Inflammatory macrophage (primary cell): ENCODE measurements at regions not wholly inside any gene's neighbourhood (a gene's known extent, or its start where the extent isn't known, plus 50 kb on each side); places are given as distances from the start of the nearest gene placed in this dataset.
A peak's percentile ranks its signal among the peaks of the same experiment; 100 is the strongest.

Experiments
- DNase-seq, 2 donors: peaks; one replicate each; pipeline ENCODE4 v3.0.0-alpha.2; 2020 to 2022

DNA sequence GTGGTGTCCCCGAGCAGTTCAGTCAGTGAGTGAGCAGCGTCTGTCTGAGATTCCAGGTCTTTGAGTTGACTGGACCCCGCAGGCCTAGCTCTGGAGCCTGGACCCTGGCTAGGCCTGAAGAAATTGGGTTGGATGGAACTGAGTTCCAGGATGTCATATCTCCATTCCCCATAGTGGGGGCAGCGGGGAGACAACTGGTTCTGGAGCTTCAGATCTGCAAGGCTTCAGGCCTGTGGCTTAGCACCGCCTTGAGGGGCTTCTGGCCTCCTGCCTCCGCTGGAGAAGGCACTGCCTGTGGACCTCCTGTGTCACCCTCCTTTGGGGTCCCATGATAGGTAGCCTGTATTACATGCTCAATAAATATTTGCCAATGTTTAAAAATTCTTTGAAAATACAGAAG, 288.4 kb upstream of the ID2 start:
- no peak for DNase-seq

DNA sequence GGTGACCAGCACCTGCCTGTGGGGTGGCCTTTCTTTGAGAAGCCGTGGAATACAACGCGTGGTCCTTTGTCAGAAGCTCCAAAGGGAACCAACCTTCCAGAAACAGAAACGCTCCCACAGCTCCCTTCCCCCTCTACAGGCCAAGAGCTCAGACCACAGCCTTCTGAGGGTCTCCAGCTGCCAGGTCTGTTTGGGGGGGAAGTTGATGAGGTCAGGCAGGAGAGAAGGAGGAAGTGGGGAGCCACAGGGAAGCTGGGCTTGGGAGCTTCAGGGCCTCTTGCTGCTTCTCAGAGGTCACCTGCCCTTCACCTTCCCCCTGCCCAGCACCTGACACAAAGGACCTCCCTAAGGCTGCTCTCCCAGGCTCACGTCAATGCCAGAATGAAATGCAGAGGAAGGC, 287.7 kb upstream of the ID2 start:
- no peak for DNase-seq

DNA sequence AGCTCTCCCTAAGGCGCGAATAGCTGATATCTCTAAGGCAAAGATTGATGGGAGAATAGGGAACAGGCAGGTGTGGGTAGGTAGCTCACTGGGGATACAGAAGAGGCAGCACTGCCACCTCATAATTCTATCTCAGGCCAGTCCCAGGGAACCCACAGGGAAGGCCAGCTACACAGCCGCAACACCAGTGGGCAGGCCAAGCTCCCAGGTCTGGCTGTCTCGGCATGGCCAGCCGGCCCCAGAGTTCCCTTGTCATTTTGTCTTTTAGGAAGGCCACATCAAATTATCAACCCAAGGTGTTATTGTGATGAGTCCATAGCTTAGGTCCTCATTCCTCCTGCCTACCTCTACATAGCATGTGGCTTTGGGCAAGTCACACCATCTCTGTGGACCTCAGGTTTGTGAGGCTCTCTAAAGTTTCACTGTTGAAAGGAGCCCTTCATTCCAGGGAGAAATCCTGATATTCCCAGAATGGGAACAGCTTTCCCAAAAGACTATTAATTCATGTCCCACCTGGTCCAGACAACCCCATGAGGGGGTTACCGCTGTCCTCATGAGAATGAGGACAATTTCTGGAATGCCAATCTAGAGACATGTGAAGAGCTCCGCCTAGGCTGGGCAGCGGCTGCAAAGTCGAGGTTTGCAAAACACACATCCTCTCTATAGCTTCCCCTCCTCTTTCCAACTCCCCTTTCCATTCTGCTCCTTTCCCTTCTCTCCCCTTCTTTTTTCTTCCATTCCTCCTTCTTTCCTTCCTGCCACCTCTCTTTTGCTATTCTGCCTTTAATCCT, 287.1 kb upstream of the ID2 start:
- no peak for DNase-seq

DNA sequence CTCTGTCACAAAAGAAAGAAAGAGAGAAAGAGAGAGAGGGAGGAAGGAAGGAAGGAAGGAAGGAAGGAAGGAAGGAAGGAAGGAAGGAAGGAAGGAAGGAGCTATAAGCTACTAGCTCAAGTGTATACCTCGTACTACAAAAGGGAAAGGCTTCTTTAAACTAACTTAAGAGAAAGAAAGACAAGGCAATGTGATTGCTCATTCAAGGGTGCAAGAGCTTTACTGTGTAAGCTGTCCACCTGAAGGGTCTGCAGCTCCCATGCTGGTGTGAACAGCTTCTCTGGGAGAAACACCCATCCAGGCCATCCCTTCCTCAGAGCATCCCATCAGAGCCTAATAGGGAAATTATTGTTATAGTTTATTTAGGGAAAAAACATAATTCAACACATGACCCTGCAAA, 286.1 kb upstream of the ID2 start:
- DNase-seq, result no peak

DNA sequence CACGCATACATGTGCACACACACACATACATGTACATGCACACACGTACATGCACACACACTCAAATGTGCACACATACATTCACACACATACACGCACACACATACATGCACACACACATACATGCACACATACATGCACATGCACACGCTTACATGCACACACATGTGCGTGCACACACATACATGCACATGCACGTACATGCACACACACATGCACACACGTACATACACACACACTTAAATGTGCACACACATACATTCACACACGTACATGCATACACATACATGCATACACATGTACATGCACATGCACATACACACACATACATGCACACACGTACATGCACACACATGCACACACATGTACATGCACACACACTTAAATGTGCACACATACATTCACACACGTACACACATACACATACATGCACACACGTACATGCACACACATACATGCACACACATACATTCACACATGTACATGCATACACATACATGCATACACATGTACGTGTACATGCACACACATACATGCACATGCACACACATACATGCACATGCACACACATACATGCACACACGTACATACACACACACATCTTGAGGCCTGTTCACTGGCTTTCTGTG, 283.7 kb upstream of the ID2 start:
- no peak for DNase-seq

DNA sequence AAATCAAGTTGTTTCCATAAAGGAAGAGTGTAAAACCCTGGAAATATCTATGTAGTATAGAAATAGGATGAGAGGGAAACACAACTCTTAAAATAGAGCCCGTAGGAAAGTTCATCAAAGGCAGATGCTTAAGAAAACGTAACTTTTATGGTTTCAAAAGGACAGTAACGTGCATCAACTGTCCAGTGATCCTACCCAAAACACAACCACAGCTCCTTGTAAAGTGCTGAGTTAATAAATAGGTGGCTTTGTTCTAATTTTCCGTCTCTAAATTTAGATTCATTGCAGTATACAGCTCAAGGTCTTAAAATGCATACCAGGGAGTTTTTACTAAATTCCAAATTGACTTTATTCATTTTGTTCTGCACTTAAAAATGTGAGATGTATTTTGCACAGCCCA, 282.1 kb upstream of the ID2 start:
- DNase-seq, result no peak

DNA sequence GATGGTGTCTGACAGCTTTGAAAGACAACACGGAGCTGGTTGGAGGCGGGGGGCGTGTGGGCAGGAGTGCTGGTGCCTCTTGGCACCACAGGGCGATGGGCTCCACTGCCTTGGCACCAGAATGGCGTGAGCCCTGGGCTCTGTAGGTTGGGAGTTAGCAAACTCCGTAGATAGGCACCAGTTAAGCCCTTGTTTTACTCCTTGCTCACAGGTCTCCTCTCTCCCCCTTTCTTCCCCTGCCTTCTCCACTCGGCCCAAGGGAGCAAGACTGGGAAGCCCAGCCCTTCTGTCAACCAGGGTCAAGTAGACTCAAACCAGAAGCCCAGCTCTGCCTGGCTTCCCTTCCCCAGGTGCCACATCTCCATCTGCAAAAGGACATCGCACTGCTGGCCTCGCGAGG, 281.7 kb upstream of the ID2 start:
- no peak for DNase-seq

DNA sequence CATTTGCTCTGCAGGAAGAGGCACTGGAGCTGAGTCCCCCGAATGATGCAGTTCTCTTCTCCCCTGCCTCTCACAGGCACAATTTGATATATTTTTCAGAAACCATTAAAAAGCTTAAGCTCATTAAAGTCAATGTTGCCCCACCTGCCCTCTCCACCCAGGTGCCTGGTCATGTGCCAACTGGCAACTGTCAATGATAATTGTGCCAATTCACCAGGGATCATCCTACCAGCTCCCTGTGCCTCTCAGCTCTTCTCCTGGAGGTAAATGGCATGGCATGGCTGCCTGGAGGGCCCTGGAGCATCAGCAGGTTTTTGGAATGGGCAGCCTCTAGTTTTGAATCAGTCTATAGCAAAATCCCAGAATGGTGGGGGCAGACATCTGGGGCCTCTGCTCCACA, 279.6 kb upstream of the ID2 start:
- DNase-seq, result no peak

DNA sequence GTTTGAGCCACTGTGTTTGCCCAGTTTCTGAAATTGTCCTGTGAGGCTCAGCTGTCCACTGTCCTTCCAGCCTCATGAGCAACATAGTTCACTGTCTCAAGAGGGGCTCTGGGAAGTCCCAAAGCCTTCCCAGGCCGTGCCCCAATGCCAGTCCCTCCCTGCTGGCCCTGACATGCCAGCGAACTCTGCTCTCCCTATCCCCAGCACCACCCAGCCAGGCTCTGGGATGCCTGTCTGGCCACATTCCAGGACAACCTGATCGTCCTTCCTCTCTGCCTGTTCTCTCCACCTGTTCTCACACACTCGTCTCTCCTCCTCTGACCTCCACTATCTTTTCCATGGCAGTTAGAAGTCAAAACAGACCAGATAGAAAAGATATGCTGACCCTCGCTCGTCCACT, 278.0 kb upstream of the ID2 start:
- DNase-seq, result no peak

DNA sequence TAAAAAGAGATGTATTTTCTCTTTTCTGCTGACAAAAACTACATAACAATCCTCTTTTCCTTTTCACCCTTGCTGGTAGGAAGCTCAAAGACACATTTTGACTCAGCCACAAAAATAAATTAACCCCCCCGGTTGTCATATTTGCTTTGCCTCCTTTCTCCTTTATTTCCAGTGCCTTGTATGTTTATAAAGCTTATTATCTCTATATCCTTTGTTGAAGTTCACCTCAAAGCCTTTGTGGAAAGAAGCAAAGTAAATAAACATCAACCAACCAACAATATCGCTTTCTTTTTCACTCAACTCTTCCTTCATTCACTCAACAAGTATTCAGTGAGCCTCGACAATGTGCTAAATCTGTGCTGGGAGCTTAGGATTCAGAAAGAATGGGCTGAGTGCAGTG, 276.5 kb upstream of the ID2 start:
- DNase-seq, result no peak

DNA sequence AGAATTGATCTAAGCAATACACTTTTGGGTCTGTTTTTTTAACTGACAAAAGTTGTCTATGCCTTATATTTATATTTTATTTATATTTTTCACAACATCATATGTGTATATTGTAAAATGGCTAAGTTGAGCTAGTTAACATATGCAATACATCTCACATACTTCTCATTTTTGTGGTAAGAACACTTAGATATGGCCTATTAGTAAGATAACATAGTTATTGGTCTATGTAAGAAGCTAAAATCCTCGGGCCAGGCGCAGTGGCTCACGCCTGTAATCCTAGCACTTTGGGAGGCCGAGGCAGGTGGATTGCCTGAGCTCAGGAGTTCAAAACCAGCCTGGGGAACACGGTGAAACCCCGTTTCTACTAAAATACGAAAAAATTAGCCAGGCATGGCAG, 275.6 kb upstream of the ID2 start:
- DNase-seq, result no peak

DNA sequence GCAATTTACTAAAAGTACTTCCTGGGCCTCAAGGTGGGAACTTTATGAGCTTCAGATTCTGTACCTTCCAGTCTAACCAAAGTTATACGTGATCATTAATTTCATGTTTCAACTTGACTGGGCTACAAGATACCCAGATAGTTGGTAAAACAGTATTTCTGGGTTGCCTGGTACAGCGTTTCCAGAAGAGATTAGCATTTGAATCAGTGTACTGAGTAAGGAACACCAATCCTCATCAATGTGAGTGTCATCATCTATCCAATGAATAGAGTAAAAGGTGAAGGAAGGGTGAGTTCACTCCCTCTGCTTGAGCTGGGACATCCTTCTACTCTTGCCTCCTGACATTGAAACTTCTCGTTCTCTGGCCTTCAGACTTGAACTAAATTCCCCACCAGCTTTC, 274.5 kb upstream of the ID2 start:
- no peak for DNase-seq

DNA sequence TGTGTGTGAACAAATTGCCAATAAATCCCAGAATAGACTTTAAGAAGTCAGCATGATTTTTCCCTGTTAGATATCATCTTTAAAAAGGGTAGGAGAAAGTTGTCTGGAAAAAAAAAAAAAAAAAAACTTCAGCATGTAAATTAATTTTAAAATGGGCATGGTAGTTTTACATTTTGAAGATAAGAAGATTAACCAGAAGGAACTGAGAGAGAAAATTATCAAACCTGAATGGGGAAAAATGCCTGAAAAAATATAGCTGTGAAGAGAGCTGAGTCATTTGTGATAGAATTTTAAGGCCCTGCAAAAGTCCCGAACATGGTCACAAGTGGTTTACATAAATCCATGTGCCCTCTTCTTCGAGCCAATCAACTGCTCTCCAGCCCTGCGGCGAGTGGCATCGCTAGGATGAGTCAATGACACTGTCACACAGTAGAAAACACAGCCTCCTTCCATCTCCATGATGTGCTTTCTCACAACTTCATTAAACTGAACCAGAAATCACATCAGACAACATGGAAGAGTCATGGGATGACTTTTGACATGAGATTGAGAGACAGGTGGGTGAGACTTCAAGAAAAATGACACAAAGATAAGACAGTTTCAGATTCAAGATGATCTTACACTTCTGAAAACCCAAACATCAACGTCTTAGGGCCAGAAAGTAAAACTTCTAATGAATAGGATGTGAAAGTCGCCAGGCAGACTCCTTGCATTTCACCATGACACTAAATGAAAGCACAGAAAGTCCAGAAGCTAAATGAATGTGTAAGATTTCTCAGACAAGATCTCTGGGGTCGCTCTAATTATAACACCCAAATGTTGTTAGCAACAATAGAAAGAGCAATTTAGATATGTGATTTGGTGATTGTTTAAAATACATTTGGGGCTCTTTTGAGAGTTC, 273.0 kb upstream of the ID2 start:
- DNase-seq, result peak; percentile 54 to 58

DNA sequence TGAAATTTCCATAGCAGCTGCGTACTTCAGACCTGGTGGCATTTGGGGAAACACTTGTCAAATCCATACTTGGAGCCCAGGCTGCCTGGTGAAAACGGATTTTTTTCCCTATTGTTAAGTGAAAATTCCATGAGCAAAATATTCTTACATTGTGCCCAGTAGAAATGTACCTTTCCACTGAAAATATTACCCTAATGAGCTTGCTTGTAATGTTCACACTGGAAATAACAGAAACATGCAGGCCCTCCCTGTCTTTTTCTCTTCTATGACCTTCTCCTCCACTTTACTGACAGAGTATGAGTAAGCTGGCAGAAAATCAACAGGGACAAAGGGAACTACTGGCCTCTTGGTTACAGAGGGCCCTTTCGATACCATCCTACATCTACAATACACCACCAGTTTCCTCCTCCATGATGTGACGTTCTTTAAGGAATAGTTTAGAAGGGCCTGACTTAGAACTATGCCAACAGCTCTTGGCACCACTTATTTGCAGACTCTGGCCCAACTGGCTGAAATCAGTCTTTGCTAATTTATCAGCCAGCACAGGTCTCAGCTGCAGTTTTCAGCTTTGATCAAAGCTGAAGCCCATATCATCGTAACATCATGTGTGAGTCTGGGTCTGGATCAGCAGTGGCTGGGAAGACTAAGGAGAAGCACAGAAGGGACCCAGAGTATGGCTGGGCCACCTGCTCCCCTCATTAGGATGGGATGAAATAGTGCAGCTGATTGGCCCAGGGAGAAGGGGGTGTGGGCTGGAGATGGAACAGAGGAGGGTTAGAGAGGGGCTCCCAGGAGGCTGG, 272.2 kb upstream of the ID2 start:
- peak; percentile 44 to 50 for DNase-seq

DNA sequence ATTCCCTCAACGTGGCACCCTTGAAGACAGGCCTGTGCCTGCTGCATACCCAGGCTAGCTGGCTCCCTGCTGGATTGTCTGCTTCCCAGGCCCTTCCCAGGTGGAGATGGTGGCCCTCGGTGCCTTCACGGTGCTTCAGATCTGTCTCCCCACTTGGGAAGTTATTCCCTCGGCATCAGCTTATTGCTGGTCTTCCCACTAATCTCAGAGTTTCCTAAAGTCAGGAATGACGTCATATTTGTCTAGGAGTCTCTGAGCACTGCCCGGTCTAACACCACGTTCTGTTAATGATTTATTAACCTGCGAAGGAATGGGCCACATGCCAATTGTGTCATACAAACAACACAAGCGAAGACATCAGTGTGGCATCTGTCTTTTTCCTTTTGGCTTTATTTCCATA, 269.8 kb upstream of the ID2 start:
- DNase-seq, result no peak

DNA sequence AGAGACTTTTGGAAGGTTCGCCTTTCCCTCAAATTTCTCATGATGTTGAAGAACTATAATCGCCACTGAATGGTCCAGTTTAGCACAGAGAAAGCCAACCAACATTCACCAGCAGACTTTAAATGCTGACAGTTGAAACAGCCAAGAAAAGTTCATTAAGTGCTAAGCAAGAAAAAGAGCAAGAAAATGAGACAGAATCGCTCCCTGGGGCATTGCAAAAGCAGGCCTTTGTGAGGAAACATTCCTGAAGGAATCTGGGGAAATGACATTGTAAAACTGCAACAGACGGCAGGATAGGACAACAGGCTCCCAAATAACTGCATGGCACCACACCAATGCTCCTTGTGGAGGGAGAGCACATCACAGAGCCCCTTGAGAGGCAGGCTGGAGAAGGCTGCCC, 269.3 kb upstream of the ID2 start:
- peak in 1 of 2 donors; percentile 28 for DNase-seq

DNA sequence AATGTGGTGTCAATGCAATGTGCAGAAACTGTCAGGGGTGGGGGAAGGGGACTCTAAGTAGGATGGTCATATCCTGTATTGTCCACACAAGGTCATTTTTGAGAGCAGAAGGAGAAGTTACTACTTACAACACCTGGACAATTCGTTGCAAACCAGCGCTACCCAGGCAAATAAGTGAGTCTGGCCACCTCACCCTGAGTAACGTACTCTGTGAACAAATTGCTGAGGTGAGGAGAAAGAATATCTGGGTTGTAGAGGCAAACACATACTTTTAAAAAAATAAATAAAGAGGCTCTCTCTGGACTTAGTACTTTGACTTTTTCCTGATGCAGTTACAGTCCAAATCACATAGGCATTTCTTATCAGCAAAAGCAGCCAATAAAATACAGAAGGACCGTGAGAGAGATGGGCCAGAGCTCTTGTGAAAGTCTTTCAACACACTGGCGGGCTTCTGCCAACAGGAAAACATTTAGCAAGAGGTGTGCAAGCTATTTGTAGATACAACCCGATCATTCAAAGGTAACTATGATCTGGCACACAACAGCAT, 268.2 kb upstream of the ID2 start:
- peak; percentile 19 to 73 for DNase-seq

DNA sequence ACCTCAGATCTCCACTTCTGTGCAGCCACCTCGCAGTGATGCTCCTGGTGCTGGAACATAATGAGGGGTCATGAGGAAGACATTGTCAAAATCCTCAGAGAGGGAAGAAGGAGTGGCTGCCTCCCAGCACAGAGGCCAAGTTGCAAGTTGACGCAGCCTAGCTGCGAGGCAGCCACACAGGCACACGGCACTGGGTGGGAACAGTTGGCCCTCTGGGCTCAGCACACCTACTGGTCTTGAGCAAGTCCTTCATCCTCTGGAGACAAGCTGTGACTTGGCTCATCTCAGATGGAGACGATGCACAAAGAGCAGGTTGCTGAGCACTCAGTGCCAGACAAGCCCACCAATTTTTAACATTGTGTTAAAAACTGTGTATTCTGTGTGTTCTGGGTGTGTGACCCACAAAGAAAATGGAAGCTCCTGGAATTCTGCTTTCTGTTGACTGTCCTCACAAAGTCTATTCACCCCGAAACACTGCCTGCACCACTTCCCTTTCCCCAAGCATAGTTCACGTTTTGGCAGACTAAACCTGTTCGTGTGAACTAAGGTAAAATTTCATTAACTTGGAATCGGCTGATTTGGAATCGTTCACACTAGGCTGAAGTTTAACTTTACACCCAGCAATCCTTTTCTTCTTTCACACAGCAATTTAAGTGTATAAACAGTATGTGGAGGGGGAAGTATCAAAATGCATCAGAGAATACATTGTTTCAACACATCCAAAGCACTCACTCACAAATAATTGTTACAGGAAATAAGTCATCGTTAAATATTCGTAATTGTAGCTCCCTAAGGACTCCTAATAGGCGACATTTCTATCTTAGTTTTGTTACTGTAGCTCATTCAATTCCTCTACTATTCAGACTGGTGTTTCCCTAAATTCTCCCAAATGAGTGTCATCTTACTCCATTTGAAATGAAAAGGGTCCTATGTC, 266.6 kb upstream of the ID2 start:
- DNase-seq, result peak; percentile 19 to 57

DNA sequence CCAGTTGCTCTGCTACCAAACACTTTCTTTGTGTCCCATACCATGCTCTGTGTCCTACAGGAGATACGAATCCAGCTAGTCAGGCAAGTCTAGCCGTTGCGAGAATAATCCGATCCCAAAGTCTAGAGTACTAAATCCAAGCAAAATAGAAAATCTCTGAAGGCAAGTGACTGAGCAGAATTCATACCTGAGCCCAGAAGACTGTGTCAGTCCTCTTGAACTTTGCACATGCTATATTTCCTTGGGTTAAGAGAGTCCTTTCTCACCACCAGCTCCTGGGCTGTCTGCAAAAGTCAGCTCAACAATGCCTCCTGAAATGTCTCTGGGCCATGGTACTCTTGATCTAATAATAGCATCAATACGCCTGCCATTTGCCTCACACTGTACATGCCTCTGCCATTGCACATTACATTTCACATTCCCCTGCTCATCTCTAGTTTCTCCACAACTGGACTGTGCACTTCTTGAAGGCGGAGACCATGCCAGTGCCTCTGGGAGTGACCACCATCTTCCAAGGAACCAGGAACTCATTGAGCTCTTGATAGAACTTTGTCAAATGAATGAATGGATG, 265.8 kb upstream of the ID2 start:
- no peak for DNase-seq

DNA sequence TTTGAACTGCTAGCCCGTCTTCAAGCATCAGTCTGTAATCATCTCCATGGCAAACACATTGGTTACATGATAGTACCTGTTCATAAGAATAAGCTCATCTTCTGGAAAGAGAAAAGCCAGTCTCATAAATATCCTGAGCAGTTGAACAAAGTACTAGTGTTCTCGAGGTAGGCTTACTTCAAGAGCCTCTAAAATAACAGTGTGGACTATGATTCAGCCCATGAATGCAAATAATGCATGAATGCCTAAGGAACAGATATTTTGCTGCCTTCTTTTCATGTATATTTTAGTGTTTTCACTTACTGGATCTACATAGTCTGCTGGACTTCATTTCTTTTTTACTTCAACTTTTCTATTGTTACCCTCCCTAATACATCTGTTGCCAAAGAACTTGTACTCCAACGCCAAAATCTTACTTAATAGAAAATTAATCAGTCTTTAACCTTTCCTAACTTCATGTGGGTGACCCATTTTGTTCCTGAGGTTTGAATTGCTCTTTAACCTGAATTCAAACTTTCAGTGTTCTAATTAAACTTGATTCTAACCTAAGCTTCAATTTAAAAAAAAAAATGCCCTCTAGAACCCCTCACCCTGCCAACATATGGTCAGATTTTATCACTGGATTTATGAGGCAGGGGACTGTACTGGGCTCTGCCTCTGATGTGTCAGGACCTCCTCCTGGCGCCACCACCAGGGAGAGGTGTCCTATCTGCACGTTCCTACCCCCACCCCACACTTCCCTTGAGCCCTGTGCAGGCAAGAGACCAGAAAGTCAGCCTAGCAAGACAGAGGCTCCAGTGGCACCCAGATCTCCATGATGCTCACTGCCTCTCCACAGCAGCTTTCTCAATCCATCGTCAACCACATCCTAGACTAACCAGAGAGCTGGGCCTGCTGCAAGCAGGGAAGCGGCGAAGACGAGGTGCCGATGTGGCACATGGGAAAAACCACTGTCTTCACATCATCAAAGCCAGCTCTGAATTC, 264.7 kb upstream of the ID2 start:
- DNase-seq, result no peak
